ENCODE measurements at regions not wholly inside any gene's neighbourhood (a gene's known extent, or its start where the extent isn't known, plus 50 kb on each side); places are given as distances from the start of the nearest gene placed in this dataset.
"Not testable (repeated sequence)": the region's sequence is repeated elsewhere in the genome, so short reads cannot be mapped to it uniquely, and the experiment has no call there.

DNA sequence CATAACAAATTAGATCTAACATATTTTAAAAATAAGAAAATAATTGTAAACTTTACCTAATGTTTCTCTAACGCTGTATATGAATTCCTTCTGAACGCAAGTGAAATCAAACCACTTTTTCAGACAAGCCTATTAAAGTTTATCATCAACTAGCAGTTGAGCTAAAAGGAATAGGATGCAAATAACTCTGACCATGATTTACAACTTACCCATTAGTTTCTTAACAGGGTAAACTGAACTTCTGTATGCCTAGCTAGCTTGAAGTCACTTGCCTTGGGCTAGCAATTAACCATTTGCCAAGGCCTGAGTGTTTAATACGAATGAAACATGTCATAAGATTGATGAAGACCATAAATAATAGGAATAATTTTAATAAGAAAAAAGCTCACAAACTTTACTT, 762.7 kb upstream of the ARRDC3 start:
- DNase-seq (ENCODE audit: low spot score) (no peak), ATAC-seq (ENCODE audit: low FRiP score) (no peak)
- no peak for TF ChIP-seq CTCF (IDR thresholded peaks at IDR 0.05)

- DNase-seq (ENCODE audit: low spot score), result no peak
- no peak for TF ChIP-seq CTCF (IDR thresholded peaks at IDR 0.05)
- no peak for ATAC-seq (ENCODE audit: low FRiP score)
These were observed 761.7 kb upstream of the ARRDC3 start for GRCh38 chr5:92144824-92145223.

GRCh38 chr5:92132294-92132908, 749.3 kb upstream of the ARRDC3 start:
- ATAC-seq (ENCODE audit: low FRiP score); DNase-seq (ENCODE audit: low spot score): not testable (repeated sequence)

DNA sequence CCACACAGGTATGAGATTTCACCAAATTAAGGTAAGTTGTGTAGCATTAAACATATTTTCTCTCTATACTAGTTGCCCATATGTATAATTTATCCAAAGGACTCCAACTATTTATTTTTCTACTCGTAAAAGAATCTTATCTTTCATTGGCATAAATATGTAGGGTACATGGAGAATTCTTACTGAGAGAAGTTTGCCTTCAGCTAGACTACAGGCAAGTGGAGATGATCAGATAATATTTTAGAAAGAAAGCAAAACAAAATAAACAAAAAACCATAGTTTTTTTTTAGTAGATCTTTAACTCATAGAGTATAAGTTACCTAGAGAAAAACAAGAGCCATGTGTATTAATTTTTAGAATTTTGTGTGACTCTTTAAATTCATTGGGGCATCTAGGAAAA, 743.1 kb upstream of the ARRDC3 start:
- ATAC-seq (ENCODE audit: low FRiP score) (no peak), DNase-seq (ENCODE audit: low spot score) (no peak)
- no peak for TF ChIP-seq CTCF (IDR thresholded peaks at IDR 0.05)

GRCh38 chr5:92119110-92119509, 736.0 kb upstream of the ARRDC3 start:
- ATAC-seq (ENCODE audit: low FRiP score) (no peak), DNase-seq (ENCODE audit: low spot score) (no peak)
- TF ChIP-seq CTCF (IDR thresholded peaks at IDR 0.05), result no peak

GRCh38 chr5:92106808-92107207, 723.7 kb upstream of the ARRDC3 start:
- DNase-seq (ENCODE audit: low spot score) (no peak), ATAC-seq (ENCODE audit: low FRiP score) (no peak)
- TF ChIP-seq CTCF (IDR thresholded peaks at IDR 0.05), result no peak

DNA sequence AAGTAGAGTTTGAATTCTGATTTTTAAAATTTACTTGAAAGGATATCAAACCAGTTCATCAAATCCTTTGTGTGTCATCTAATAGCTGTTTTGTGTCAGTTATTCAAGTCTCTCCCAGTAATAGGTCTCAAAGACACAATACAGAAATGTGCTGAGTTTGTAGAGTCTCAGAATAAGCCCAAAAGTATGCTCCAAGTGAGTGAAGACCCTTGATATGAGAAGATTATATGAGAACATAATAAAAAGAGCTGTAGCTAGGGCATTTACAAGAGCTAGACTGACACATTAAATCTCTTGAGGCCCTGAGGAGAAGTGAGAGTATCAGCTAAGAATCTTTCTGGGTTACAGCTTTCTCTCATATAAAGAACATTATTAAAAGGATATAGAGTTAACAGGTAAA, 721.0 kb upstream of the ARRDC3 start:
- DNase-seq (ENCODE audit: low spot score), result no peak
- no peak for ATAC-seq (ENCODE audit: low FRiP score)
- no peak for TF ChIP-seq CTCF (IDR thresholded peaks at IDR 0.05)

DNA sequence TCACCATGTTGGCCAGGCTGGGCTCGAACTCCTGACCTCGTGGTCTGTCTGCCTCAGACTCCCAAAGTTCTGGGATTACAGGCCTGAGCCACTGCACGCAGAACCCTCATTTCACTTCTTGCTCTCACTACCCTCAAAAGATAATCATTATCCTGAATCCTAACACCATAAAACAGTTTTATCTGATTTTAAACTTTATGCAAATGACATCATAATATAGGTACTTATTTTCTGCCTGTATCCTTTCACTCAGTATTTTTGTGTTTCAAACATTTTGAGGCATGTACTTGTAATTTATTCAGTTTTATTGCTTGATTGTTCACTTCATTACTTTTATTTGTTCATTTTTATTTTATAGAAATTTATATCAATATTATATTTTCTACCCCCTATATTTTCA, 719.2 kb upstream of the ARRDC3 start:
- TF ChIP-seq CTCF (IDR thresholded peaks at IDR 0.05), result no peak
- ATAC-seq (ENCODE audit: low FRiP score) (no peak), DNase-seq (ENCODE audit: low spot score) (no peak)
